ENCODE measurements at regions not wholly inside any gene's neighbourhood (a gene's known extent, or its start where the extent isn't known, plus 50 kb on each side); places are given as distances from the start of the nearest gene placed in this dataset.

DNA sequence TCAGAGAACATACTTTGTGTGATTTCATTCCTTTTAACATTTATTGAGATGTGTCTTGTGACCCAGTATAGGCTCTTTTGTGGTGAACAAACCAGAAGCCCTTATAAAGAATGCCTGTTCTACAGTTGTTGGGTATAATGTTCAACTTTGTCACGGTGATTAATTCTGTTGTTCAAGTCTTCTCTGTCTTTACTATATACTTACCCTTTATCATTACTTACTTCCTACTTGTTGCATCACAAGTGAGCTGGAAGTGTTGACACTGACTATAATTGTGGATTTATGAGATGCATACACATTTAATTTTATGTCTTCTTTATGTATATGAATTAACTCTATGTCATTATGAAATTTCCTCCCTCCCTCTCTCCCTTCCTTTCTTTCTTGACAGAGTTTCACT lies 59.7 kb upstream of the TBL1XR1 start:
- Histone ChIP-seq H4K20me1 (ENCODE audit: insufficient read depth, low read length, poor library complexity, severe bottlenecking) (no peaks in the 10 kb centered on the region), H3F3A (ENCODE audit: low read depth) (no peaks in the 10 kb centered on the region), H3K9me3 (ENCODE audit: insufficient read depth, low read depth, low read length) (no peaks in the 10 kb centered on the region), H2AFZ (ENCODE audit: low read length) (no peak overlapping the region), H3K9me2 (replicated peaks; ENCODE audit: low read depth, low read length) (no peaks in the 10 kb centered on the region), H3K4me3 (ENCODE audit: low read length, poor library complexity, severe bottlenecking) (no peak overlapping the region), H3K79me2 (ENCODE audit: insufficient read depth, low read length) (no peaks in the 10 kb centered on the region), H3K27me3 (ENCODE audit: insufficient read depth, low read length, poor library complexity, severe bottlenecking) (no peaks in the 10 kb centered on the region), H3K4me2 (ENCODE audit: low read depth, low read length, poor library complexity, severe bottlenecking) (no peak overlapping the region), H3K9ac (ENCODE audit: low read depth, low read length, poor library complexity, severe bottlenecking) (no peak overlapping the region), H3K4me1 (ENCODE audit: insufficient read depth, low read length, poor library complexity, severe bottlenecking) (peaks cover 10% of the 10 kb centered on the region), H3K36me3 (ENCODE audit: insufficient read depth, low read length) (no peaks in the 10 kb centered on the region)
- TF ChIP-seq CTCF (conservative IDR thresholded peaks at IDR 0.05; ENCODE audit: low read length) = no peak
- no peak for TF ChIP-seq EZH2phosphoT487 (IDR thresholded peaks at IDR 0.05; ENCODE audit: borderline replicate concordance)

- peaks cover 10% of the 10 kb centered on the region for H3K4me1 ChIP-seq (ENCODE audit: insufficient read depth, low read length, poor library complexity, severe bottlenecking)
- H3K4me3 ChIP-seq (ENCODE audit: low read length, poor library complexity, severe bottlenecking) = no peak overlapping the region
- no peaks in the 10 kb centered on the region for H3K9me3 ChIP-seq (ENCODE audit: insufficient read depth, low read depth, low read length)
- H4K20me1 ChIP-seq (ENCODE audit: insufficient read depth, low read length, poor library complexity, severe bottlenecking) = no peaks in the 10 kb centered on the region
- no peaks in the 10 kb centered on the region for H3K79me2 ChIP-seq (ENCODE audit: insufficient read depth, low read length)
- no peaks in the 10 kb centered on the region for H3F3A ChIP-seq (ENCODE audit: low read depth)
- TF ChIP-seq CTCF (conservative IDR thresholded peaks at IDR 0.05; ENCODE audit: low read length) = no peak
- TF ChIP-seq EZH2phosphoT487 (IDR thresholded peaks at IDR 0.05; ENCODE audit: borderline replicate concordance) = no peak
- no peak overlapping the region for H2AFZ ChIP-seq (ENCODE audit: low read length)
- no peaks in the 10 kb centered on the region for H3K27me3 ChIP-seq (ENCODE audit: insufficient read depth, low read length, poor library complexity, severe bottlenecking)
- H3K36me3 ChIP-seq (ENCODE audit: insufficient read depth, low read length) = no peaks in the 10 kb centered on the region
- H3K4me2 ChIP-seq (ENCODE audit: low read depth, low read length, poor library complexity, severe bottlenecking) = no peak overlapping the region
- no peaks in the 10 kb centered on the region for H3K9me2 ChIP-seq (replicated peaks; ENCODE audit: low read depth, low read length)
- H3K9ac ChIP-seq (ENCODE audit: low read depth, low read length, poor library complexity, severe bottlenecking) = no peak overlapping the region
Measured at GRCh38 chr3:177257625-177258024, 60.3 kb upstream of the TBL1XR1 start.

DNA sequence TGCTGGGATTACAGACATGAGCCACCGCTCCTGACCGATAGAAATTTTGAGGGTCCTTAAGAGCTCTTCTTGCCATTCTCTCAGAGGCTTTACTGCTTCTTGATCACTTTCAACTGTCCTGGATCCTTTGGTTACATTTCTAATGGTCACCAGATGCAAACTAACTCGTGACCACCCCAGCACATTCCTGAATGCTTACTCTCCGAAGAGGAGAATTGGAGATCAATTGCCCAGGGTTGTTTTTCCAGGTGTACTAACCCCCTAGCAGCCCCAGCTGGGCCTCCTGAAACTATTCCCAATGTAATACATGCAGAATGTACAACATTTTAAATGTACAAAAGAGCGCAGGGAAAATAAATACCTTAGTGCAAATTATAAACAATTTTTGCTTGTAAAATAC lies 65.1 kb upstream of the TBL1XR1 start:
- Histone ChIP-seq H3K4me1 (ENCODE audit: insufficient read depth, low read length, poor library complexity, severe bottlenecking) (peaks cover 13% of the 10 kb centered on the region), H3K4me2 (ENCODE audit: low read depth, low read length, poor library complexity, severe bottlenecking) (no peak overlapping the region), H4K20me1 (ENCODE audit: insufficient read depth, low read length, poor library complexity, severe bottlenecking) (no peaks in the 10 kb centered on the region), H3K4me3 (ENCODE audit: low read length, poor library complexity, severe bottlenecking) (no peak overlapping the region), H3K27me3 (ENCODE audit: insufficient read depth, low read length, poor library complexity, severe bottlenecking) (no peaks in the 10 kb centered on the region), H3K9me2 (replicated peaks; ENCODE audit: low read depth, low read length) (no peaks in the 10 kb centered on the region), H2AFZ (ENCODE audit: low read length) (no peak overlapping the region; the same call in 1 of the 2 replicates), H3K36me3 (ENCODE audit: insufficient read depth, low read length) (no peaks in the 10 kb centered on the region), H3K79me2 (ENCODE audit: insufficient read depth, low read length) (no peaks in the 10 kb centered on the region), H3F3A (ENCODE audit: low read depth) (no peaks in the 10 kb centered on the region), H3K9me3 (ENCODE audit: insufficient read depth, low read depth, low read length) (no peaks in the 10 kb centered on the region), H3K9ac (ENCODE audit: low read depth, low read length, poor library complexity, severe bottlenecking) (no peak overlapping the region)
- TF ChIP-seq CTCF (conservative IDR thresholded peaks at IDR 0.05; ENCODE audit: low read length) = no peak
- TF ChIP-seq EZH2phosphoT487 (IDR thresholded peaks at IDR 0.05; ENCODE audit: borderline replicate concordance) = no peak

All from Loucy (cell line).